NCI-H1417 treated with DMSO at 0.1 percent for 48 hours (cell line): ENCODE measurements at regions not wholly inside any gene's neighbourhood (a gene's known extent, or its start where the extent isn't known, plus 50 kb on each side); places are given as distances from the start of the nearest gene placed in this dataset.

Experiments
- DNase-seq: peaks from one replicate; lab custom pipeline; 2025; lab: John Stamatoyannopoulos, UW

GRCh38 chr9:84587153-84587552 lies 82.4 kb upstream of the NTRK2 start:
- no peak for DNase-seq

DNA sequence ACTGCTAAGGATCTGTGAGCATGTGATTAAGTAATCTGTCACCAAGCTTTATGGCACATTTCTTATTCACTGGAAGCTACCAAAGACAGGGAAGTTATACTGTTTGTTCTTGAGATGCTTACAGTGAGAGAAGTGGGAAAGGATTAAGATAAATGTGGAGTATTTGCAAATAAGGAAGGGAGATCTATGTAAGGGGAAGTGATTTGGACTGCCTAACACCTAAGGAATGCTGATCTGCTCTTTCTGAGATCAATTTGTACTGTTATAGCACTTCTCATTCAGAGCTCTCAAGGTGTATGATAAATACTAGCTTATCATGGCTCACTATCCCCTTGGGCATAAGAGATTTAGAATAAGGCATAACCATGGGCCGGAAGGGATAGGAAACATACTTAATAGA lies 80.0 kb upstream of the NTRK2 start:
- DNase-seq: no peak

- no peak for DNase-seq
Observed at GRCh38 chr9:84590706-84591105, 78.8 kb upstream of the NTRK2 start.

DNA sequence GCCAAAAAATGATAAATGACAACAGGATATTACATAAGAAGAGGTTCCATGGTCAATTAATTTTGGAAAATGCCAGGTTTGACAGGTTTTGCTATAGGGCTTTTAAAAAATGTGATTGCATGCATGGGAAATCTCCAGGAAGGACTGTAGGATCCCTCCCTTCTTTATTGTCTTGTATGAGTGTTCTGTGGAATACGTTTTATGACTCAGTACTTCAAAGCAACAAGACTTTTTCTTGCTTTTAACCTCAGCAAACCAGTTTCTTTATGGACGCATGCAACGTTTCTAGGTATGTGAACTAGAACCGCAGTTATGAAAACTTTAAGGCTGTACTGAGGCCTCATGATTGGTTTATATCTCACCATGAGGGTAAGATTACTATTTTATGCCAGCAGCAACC lies 76.6 kb upstream of the NTRK2 start:
- no peak for DNase-seq

- DNase-seq: no peak
Observed at GRCh38 chr9:84593352-84593751, 76.2 kb upstream of the NTRK2 start.

DNA sequence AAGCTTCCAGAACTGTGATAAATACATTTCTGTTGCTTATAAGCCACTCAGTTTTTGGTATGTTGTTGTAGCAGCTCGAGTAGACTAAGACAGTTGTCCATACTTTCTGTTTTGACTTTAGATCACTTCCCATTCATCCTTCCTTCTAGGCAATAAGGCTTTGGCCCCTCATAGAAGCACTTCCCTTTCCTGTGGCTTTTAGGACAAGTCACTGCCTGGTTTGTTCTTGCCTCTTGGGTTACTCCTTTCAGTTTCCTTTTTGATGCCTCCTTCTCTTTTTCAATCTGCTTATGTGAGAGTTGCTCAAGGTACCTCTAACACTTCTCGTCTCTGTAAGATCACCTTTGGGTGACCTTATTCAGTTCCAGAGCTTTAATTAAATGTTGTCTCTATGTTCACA lies 72.4 kb upstream of the NTRK2 start:
- DNase-seq: no peak

GRCh38 chr9:84598921-84599636 lies 70.5 kb upstream of the NTRK2 start:
- no peak for DNase-seq

DNA sequence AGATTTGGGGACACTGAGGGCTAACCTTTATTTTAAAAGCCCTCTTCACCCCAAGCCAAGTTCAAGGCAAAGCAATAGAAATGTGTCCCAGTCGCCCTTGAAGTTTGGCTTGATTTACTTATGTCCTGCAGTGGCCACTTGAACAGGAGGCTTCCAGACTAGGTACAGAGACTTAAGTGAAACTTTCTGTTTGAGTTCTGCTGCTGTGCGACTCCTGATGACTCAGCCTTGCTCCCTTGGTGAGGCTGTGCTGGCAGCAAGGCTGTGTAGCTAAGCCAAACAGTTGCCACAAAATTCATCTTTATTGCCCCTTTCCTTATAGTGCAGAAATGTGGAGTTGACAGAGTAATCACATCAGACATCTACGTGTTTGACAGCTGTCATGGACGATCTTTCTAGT lies 68.8 kb upstream of the NTRK2 start:
- no peak for DNase-seq

DNA sequence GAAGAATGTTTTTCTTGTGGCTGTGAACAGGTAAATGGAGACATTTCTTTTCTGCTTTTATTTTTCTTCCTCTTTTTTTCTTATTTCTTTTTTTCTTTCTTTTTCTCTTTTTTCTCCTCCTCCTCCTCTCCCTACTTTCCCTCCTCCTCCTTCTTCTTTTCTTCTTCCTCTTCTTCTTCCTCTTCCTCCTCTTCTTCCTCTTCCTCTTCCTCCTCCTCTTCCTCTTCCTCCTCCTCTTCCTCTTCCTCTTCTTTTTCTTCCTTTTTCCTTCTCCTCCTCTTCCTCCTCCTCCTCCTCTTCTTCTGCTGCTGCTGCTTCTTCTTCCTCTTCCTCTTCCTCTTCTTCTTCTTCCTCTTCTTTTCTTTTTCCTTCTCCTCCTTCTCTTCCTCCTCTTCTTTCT lies 65.3 kb upstream of the NTRK2 start:
- no peak for DNase-seq

GRCh38 chr9:84609779-84610178 lies 59.8 kb upstream of the NTRK2 start:
- no peak for DNase-seq

DNA sequence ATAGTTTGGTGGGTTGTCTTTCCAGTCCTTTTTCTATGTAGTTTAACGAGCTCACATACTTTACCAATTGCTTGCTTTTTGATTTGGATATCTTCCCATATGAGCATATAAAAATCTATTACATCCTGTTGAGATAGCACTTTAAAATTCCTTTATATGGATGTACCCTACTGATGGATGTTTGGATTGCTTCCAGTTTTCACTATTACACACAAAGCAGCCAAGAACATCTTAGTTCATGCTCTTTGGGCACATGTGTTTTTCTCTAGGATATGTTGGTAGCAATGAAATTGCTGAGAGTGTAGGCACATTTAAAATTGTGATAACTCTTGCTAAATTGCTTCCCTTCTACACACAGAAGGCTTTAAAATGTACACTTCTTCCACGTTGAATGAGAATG lies 56.1 kb upstream of the NTRK2 start:
- DNase-seq: no peak

- DNase-seq: no peak
Observed at GRCh38 chr9:84615544-84615943, 54.0 kb upstream of the NTRK2 start.

GRCh38 chr9:84617411-84618029 lies 52.0 kb upstream of the NTRK2 start:
- DNase-seq: peak; percentile 33
